ENCODE measurements at regions not wholly inside any gene's neighbourhood (a gene's known extent, or its start where the extent isn't known, plus 50 kb on each side); places are given as distances from the start of the nearest gene placed in this dataset.

DNA sequence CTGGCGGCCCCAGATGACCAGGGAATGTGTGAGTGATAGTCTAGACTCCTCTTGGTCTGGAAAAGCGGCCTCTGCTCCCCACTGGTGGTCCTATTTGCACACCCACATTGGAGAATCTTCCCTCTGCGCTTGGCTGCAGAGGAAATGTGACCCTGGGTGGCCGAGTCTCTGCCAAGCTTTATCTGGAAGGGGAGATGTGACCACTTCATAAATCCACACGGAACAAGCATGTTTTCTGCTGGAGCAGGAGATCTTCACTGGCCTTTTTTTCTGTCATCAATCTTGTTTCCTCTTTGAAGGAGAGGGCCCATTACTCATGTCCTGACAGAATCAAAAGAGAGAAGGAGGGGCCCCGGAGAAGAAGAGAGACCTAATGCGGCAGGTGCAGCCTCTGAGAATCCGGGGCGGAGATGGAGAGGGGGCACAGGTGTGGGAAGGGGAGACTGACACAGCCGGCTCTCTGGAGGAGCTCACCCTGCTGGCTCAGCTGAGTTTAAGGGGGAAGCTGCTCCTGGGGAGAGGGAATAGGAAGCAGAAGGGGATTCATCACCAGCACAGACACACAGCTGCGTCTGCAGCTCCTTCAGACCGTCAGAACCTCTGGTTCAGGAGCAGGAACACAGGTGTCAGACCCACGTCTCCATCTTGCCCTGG, 116.3 kb downstream of the SOX9 start:
- Histone ChIP-seq H3K9me3 (no peaks in the 10 kb centered on the region), H3K27ac (no peak overlapping the region), H3K4me3 (no peak overlapping the region), H3K36me3 (ENCODE audit: low read depth, missing control alignments) (no peaks in the 10 kb centered on the region), H3K27me3 (no peaks in the 10 kb centered on the region), H3K4me1 (no peaks in the 10 kb centered on the region)
- intact Hi-C loops (cut with DNase I; ENCODE audit: low total_unique reads), result no loop called here
- TF ChIP-seq, protein P1, sequence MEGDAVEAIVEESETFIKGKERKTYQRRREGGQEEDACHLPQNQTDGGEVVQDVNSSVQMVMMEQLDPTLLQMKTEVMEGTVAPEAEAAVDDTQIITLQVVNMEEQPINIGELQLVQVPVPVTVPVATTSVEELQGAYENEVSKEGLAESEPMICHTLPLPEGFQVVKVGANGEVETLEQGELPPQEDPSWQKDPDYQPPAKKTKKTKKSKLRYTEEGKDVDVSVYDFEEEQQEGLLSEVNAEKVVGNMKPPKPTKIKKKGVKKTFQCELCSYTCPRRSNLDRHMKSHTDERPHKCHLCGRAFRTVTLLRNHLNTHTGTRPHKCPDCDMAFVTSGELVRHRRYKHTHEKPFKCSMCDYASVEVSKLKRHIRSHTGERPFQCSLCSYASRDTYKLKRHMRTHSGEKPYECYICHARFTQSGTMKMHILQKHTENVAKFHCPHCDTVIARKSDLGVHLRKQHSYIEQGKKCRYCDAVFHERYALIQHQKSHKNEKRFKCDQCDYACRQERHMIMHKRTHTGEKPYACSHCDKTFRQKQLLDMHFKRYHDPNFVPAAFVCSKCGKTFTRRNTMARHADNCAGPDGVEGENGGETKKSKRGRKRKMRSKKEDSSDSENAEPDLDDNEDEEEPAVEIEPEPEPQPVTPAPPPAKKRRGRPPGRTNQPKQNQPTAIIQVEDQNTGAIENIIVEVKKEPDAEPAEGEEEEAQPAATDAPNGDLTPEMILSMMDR (IDR thresholded peaks at IDR 0.05), result no peak
- no peak for TF ChIP-seq POLR2A (IDR thresholded peaks at IDR 0.05)
- WGBS, 2 donors, result 40 to 42% methylated on average over 13 of the region's 13 CpGs
- DNase-seq, result no peak

DNA sequence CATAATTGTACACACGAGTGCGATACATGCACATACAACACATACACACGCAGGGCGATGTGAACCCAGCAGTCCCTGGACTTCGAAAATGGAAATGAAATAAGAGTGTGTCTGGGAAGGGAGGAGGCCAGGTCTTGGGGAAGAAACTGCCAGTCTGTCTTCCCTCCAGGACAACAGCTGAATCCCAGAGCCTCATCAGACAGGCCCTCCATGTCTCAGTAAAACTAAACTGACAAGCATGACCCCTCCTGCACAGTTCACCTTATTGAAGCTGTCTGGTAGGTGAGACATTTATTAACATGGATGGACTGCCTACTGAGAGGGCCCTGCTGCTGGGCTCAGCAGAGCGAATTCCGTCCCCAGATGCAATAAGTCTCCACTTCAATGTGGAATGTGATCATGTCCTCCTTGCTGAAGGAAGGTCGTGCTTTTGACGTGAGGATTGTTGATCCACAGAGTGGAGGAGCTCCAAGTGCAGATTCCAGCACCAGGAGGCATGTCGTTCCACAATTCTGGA, 117.4 kb downstream of the SOX9 start:
- Histone ChIP-seq H3K27ac (no peak overlapping the region), H3K4me1 (no peaks in the 10 kb centered on the region), H3K27me3 (no peaks in the 10 kb centered on the region), H3K4me3 (no peak overlapping the region), H3K36me3 (ENCODE audit: low read depth, missing control alignments) (no peaks in the 10 kb centered on the region), H3K9me3 (no peaks in the 10 kb centered on the region)
- intact Hi-C loops (cut with DNase I; ENCODE audit: low total_unique reads), result no loop called here
- TF ChIP-seq, protein P1 (IDR thresholded peaks at IDR 0.05), result no peak
- TF ChIP-seq POLR2A (IDR thresholded peaks at IDR 0.05), result no peak
- DNase-seq, result no peak
- 82 to 88% methylated on average over 10 of the region's 10 CpGs for WGBS, 2 donors

DNA sequence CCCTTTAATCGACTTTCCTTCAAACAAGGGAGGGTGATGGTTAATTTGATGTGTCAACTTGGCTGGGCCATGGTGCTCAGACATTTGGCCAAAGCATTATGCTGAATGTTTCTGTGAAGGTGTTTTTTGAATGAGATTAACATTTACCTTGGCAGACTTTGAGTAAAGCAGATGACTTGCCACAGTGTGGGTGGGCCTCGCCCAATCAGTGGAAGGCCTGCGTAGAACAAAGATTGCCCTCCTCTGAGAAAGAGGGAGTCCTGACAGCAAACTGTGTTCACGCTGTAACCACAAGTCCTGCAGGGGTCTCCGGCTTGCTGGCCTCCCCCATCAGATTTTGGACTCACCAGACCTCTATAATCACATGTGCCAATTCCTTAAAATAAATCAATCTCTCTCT, 118.7 kb downstream of the SOX9 start:
- 96 to 98% methylated on average over 5 of the region's 5 CpGs for WGBS, 2 donors
- Histone ChIP-seq H3K27me3 (no peaks in the 10 kb centered on the region), H3K9me3 (no peaks in the 10 kb centered on the region), H3K4me1 (no peaks in the 10 kb centered on the region), H3K27ac (no peak overlapping the region), H3K4me3 (no peak overlapping the region), H3K36me3 (ENCODE audit: low read depth, missing control alignments) (no peaks in the 10 kb centered on the region)
- intact Hi-C loops (cut with DNase I; ENCODE audit: low total_unique reads), result no loop called here
- TF ChIP-seq, protein P1 (IDR thresholded peaks at IDR 0.05), result no peak
- no peak for TF ChIP-seq POLR2A (IDR thresholded peaks at IDR 0.05)
- no peak for DNase-seq

DNA sequence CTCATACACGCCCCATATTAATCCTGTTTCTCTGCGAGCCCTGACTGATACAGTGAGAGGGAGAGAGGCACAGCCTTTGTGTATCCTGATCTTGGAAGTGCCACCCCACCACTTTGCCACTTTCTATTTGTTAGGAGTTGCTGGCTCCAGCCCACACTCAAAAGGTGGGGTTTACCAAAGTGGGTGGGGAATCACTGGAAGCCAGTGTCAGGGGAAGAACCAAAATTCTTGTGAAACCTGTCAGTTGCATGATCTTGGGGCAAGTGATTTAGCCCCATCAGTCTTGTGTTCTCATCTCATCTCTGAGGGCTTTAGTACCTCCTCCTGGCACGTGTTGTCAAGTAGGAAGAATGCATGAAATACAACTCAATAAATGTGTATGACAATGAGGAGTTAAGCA, 119.5 kb downstream of the SOX9 start:
- DNase-seq, result no peak
- intact Hi-C loops (cut with DNase I; ENCODE audit: low total_unique reads), result no loop called here
- 79 to 84% methylated on average over 3 of the region's 3 CpGs for WGBS, 2 donors

More for the DNA sequence above, 119.5 kb downstream of the SOX9 start:
- TF ChIP-seq, protein P1 (IDR thresholded peaks at IDR 0.05), result no peak
- TF ChIP-seq POLR2A (IDR thresholded peaks at IDR 0.05), result no peak
- H3K27ac ChIP-seq, result no peak overlapping the region
- no peaks in the 10 kb centered on the region for H3K4me1 ChIP-seq
- no peaks in the 10 kb centered on the region for H3K9me3 ChIP-seq
- no peaks in the 10 kb centered on the region for H3K27me3 ChIP-seq
- H3K4me3 ChIP-seq, result no peak overlapping the region
- H3K36me3 ChIP-seq (ENCODE audit: low read depth, missing control alignments), result no peaks in the 10 kb centered on the region

All from testis (tissue), 2 donors.